ENCODE measurements at regions not wholly inside any gene's neighbourhood (a gene's known extent, or its start where the extent isn't known, plus 50 kb on each side); places are given as distances from the start of the nearest gene placed in this dataset.

- DNase-seq (ENCODE audit: low spot score): no peak
- TF ChIP-seq CTCF (IDR thresholded peaks at IDR 0.05): no peak
- no peak for ATAC-seq (ENCODE audit: low FRiP score)
Measured at GRCh38 chr5:35415309-35415708, 185.0 kb upstream of the PRLR start.

- no peak for DNase-seq (ENCODE audit: low spot score)
- ATAC-seq (ENCODE audit: low FRiP score): no peak
- TF ChIP-seq CTCF (IDR thresholded peaks at IDR 0.05): no peak
Measured at GRCh38 chr5:35409361-35409760, 179.1 kb upstream of the PRLR start.

GRCh38 chr5:35408146-35408545 is 177.9 kb upstream of the PRLR start:
- no peak for TF ChIP-seq CTCF (IDR thresholded peaks at IDR 0.05)
- no peak for ATAC-seq (ENCODE audit: low FRiP score)

GRCh38 chr5:35407697-35408096 is 177.4 kb upstream of the PRLR start:
- ATAC-seq (ENCODE audit: low FRiP score): no peak
- no peak for TF ChIP-seq CTCF (IDR thresholded peaks at IDR 0.05)
- no peak for DNase-seq (ENCODE audit: low spot score)

More at GRCh38 chr5:35408146-35408545, 177.9 kb upstream of the PRLR start:
- no peak for DNase-seq (ENCODE audit: low spot score)

- no peak for TF ChIP-seq CTCF (IDR thresholded peaks at IDR 0.05)
- DNase-seq (ENCODE audit: low spot score): no peak
- ATAC-seq (ENCODE audit: low FRiP score): no peak
Measured at GRCh38 chr5:35405938-35406337, 175.7 kb upstream of the PRLR start.

- DNase-seq (ENCODE audit: low spot score): no peak
- no peak for ATAC-seq (ENCODE audit: low FRiP score)
- no peak for TF ChIP-seq CTCF (IDR thresholded peaks at IDR 0.05)
Measured at GRCh38 chr5:35404701-35405100, 174.4 kb upstream of the PRLR start.

GRCh38 chr5:35393901-35394300 is 163.6 kb upstream of the PRLR start:
- no peak for TF ChIP-seq CTCF (IDR thresholded peaks at IDR 0.05)
- ATAC-seq (ENCODE audit: low FRiP score) (no peak), DNase-seq (ENCODE audit: low spot score) (no peak)

All from omental fat pad (tissue), 3 donors.